ENCODE measurements at regions not wholly inside any gene's neighbourhood (a gene's known extent, or its start where the extent isn't known, plus 50 kb on each side); places are given as distances from the start of the nearest gene placed in this dataset.

- TF ChIP-seq CTCF (IDR thresholded peaks at IDR 0.05) (no peak), POLR2A (IDR thresholded peaks at IDR 0.05) (no peak), POLR2AphosphoS5 (IDR thresholded peaks at IDR 0.05) (no peak), EP300 (IDR thresholded peaks at IDR 0.05) (no peak)
Measured at GRCh38 chr15:66891776-66892175, 173.6 kb upstream of the SMAD3 start.
